KMS-11 (cell line): ENCODE measurements at regions not wholly inside any gene's neighbourhood (a gene's known extent, or its start where the extent isn't known, plus 50 kb on each side); places are given as distances from the start of the nearest gene placed in this dataset.

Experiments used
- H2AFZ ChIP-seq: fragments of 200-600 bp; sonication (generic); 2 replicates; pipeline ENCODE4 v1.6.1; 2016; ENCODE audit warnings: antibody characterized with exemption, mixed run types, low read depth
- H3K27ac ChIP-seq: fragments of 200-600 bp; sonication (generic); 2 replicates; pipeline ENCODE4 v1.6.1; 2016; ENCODE audit warnings: mild to moderate bottlenecking, mixed run types
- H3K27me3 ChIP-seq: fragments of 200-600 bp; sonication (generic); 2 replicates; pipeline ENCODE4 v1.6.1; 2017; ENCODE audit warnings: mild to moderate bottlenecking, low read depth, mixed run types, moderate library complexity; ENCODE audit not compliant: insufficient read depth
- H3K36me3 ChIP-seq: fragments of 200-600 bp; sonication (generic); 2 replicates; pipeline ENCODE4 v1.6.1; 2017; ENCODE audit warnings: mild to moderate bottlenecking, mixed run types; ENCODE audit not compliant: insufficient read depth
- H3K4me1 ChIP-seq: fragments of 200-600 bp; sonication (generic); 2 replicates; pipeline ENCODE4 v1.6.1; 2016; ENCODE audit warnings: mild to moderate bottlenecking, low read depth, mixed run types; ENCODE audit not compliant: poor library complexity, severe bottlenecking
- H3K4me2 ChIP-seq: fragments of 200-600 bp; sonication (generic); 2 replicates; pipeline ENCODE4 v1.7.0; 2016; ENCODE audit warnings: mild to moderate bottlenecking, mixed run types
- H3K4me3 ChIP-seq: fragments of 200-600 bp; sonication (generic); IDR thresholded peaks from 2 replicates; pipeline ENCODE4 v1.6.1; 2017; ENCODE audit warnings: low read depth, low read length, mixed read lengths; ENCODE audit not compliant: insufficient read depth
- H3K79me2 ChIP-seq: fragments of 200-600 bp; sonication (generic); 2 replicates; pipeline ENCODE4 v1.6.1; 2016; ENCODE audit warnings: low read depth, mixed run types; ENCODE audit not compliant: insufficient read depth
- H3K9ac ChIP-seq: fragments of 200-600 bp; sonication (generic); 2 replicates; pipeline ENCODE4 v1.6.1; 2016; ENCODE audit warnings: mild to moderate bottlenecking, mixed run types
- H4K20me1 ChIP-seq: fragments of 200-600 bp; sonication (generic); 2 replicates; pipeline ENCODE4 v1.6.1; 2016; ENCODE audit warnings: mild to moderate bottlenecking, mixed run types; ENCODE audit not compliant: insufficient read depth
- CTCF ChIP-seq: fragments of 200-600 bp; sonication (generic); conservative IDR thresholded peaks from 2 replicates; pipeline ENCODE4 v1.6.1; 2017; ENCODE audit warnings: low read depth, mild to moderate bottlenecking, antibody characterized with exemption, low read length, moderate library complexity, mixed read lengths

GRCh38 chr9:86633945-86634344 is 279.7 kb upstream of the TUT7 start:
- Histone ChIP-seq H3K4me1 (no peaks in the 10 kb centered on the region), H3K36me3 (no peaks in the 10 kb centered on the region), H4K20me1 (no peaks in the 10 kb centered on the region), H3K4me2 (no peak overlapping the region), H2AFZ (no peak overlapping the region), H3K79me2 (no peaks in the 10 kb centered on the region), H3K4me3 (no peak overlapping the region), H3K27me3 (no peaks in the 10 kb centered on the region), H3K9ac (no peak overlapping the region), H3K27ac (no peak overlapping the region)
- TF ChIP-seq CTCF = no peak

- H3K4me3 ChIP-seq = no peak overlapping the region
- H3K36me3 ChIP-seq = no peaks in the 10 kb centered on the region
- H3K79me2 ChIP-seq = no peaks in the 10 kb centered on the region
- H3K27me3 ChIP-seq = no peaks in the 10 kb centered on the region
- H3K4me2 ChIP-seq = no peak overlapping the region
- no peak overlapping the region for H3K9ac ChIP-seq
- H2AFZ ChIP-seq = no peak overlapping the region
- TF ChIP-seq CTCF = no peak
- H3K4me1 ChIP-seq = no peaks in the 10 kb centered on the region
- H4K20me1 ChIP-seq = no peaks in the 10 kb centered on the region
- no peak overlapping the region for H3K27ac ChIP-seq
Measured at GRCh38 chr9:86632537-86632936, 278.3 kb upstream of the TUT7 start.

- Histone ChIP-seq H3K4me1 (no peaks in the 10 kb centered on the region), H3K79me2 (no peaks in the 10 kb centered on the region), H3K27me3 (no peaks in the 10 kb centered on the region), H3K36me3 (no peaks in the 10 kb centered on the region), H2AFZ (no peak overlapping the region), H3K27ac (no peak overlapping the region), H3K9ac (no peak overlapping the region), H3K4me2 (no peak overlapping the region), H3K4me3 (no peak overlapping the region), H4K20me1 (no peaks in the 10 kb centered on the region)
- no peak for TF ChIP-seq CTCF
Measured at GRCh38 chr9:86629530-86629929, 275.3 kb upstream of the TUT7 start.

- H3K36me3 ChIP-seq = no peaks in the 10 kb centered on the region
- no peak overlapping the region for H3K4me2 ChIP-seq
- H3K27ac ChIP-seq = no peak overlapping the region
- no peak overlapping the region for H3K9ac ChIP-seq
- H2AFZ ChIP-seq = no peak overlapping the region
- H3K79me2 ChIP-seq = no peaks in the 10 kb centered on the region
- no peak overlapping the region for H3K4me3 ChIP-seq
- no peaks in the 10 kb centered on the region for H3K4me1 ChIP-seq
- TF ChIP-seq CTCF = no peak
- H4K20me1 ChIP-seq = no peaks in the 10 kb centered on the region
- H3K27me3 ChIP-seq = no peaks in the 10 kb centered on the region
Measured at GRCh38 chr9:86626802-86627201, 272.6 kb upstream of the TUT7 start.

GRCh38 chr9:86624630-86625029 is 270.4 kb upstream of the TUT7 start:
- Histone ChIP-seq H3K79me2 (no peaks in the 10 kb centered on the region), H3K4me3 (no peak overlapping the region), H4K20me1 (no peaks in the 10 kb centered on the region), H3K9ac (no peak overlapping the region), H3K4me2 (no peak overlapping the region), H3K36me3 (no peaks in the 10 kb centered on the region), H3K4me1 (no peaks in the 10 kb centered on the region), H3K27ac (no peak overlapping the region), H2AFZ (no peak overlapping the region), H3K27me3 (no peaks in the 10 kb centered on the region)
- no peak for TF ChIP-seq CTCF
